VCaP (cell line): ENCODE measurements at regions not wholly inside any gene's neighbourhood (a gene's known extent, or its start where the extent isn't known, plus 50 kb on each side); places are given as distances from the start of the nearest gene placed in this dataset.
"Not testable (repeated sequence)": the region's sequence is repeated elsewhere in the genome, so short reads cannot be mapped to it uniquely, and the experiment has no call there.

Source experiments
- H3K27ac ChIP-seq: fragments of 450-650 bp; 2 replicates; pipeline ENCODE4 v1.5.1; 2017
- CTCF ChIP-seq: fragments of 450-650 bp; conservative IDR thresholded peaks from 2 replicates; pipeline ENCODE4 v1.5.1; 2017; ENCODE audit warnings: mild to moderate bottlenecking, moderate library complexity

DNA sequence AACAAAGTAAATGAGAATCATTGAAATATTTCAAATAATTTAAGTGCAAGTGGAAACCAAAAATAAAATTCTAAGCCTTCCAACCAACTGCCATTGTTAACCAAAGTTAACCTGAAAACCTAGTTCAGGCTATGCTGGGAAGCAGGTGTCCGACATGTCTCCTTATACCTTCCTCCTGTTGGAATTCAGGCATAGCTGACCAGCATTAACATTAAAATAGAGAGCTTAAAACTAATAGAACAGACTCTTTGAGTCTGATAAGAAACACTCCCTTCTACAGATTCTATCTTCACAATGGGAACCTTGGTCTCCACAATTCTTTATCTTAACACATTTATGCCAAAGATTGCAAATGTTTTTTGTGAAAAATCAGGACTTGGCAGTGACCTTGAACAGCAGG lies 1004.9 kb upstream of the NRXN1 start:
- no peak overlapping the region for H3K27ac ChIP-seq
- TF ChIP-seq CTCF, result no peak

DNA sequence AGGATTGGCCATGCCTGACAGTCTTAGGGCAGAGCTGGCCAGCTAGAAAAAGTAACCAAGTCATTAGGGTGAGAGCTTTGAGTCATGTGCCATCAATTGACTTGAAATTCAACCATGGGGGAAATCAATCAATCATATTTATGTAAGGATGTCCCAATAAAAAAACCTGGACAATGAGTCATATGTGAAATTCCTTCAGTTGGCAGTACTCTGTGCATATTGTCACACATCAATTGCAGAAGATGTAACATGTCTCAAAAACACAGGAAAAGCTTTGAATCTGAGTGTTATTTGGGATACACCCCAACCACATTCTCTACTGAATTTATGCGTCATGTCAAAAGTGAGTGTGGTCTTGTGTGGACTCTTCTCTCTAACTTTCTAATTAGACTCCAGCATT lies 1004.1 kb upstream of the NRXN1 start:
- TF ChIP-seq CTCF, result no peak
- H3K27ac ChIP-seq, result no peak overlapping the region

- TF ChIP-seq CTCF, result no peak
- no peak overlapping the region for H3K27ac ChIP-seq
These were observed 1003.5 kb upstream of the NRXN1 start for GRCh38 chr2:52035391-52035790.

DNA sequence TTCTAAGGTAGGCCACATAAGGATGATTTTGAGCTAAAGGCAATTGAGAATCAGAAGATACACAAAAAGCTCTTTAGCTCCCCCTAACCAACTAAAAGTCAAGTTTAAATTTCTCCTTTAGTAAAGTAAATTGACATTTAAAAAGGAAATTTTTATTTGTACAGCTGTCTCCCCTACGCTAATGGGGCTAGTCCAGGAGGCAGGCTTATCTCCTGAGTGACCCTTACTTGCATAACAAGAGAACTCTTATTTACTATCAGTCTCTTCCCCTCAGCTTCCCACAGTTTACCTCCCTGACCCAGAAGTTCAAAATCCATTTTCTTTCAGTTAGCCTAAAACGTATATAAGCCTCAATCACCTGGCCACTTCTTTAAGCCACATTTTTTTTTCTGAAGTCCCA lies 1002.8 kb upstream of the NRXN1 start:
- no peak overlapping the region for H3K27ac ChIP-seq
- TF ChIP-seq CTCF, result no peak

- H3K27ac ChIP-seq, result no peak overlapping the region
- no peak for TF ChIP-seq CTCF
These were observed 990.1 kb upstream of the NRXN1 start for GRCh38 chr2:52022006-52022405.

DNA sequence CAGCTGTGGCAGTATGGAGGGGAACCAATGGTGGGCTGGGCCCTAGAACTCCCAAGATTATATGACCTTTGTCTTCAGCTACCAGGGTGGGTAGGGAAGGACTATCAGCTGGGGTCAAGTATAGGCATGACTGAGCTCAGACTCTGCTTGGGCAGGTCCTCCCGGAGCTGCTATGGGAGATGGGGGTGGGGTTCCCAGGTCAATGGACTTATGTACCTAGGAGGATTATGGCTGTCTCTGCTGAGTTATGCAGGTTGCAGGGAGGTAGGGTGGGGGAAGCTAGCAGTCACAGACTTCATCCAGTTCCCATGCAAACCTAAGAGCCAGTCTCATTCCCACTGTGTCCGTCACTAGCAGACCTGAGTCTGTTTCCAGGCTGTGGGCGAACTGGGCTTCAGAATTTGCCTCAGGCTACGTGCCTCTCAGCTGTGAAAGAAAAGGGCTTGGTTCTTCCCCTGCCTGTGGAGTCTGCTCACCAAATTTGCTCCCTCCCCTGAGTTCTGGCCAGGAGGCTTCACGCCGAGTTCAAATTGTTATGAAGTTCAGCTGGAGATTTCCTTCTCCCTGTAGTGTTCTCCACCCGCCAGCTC lies 985.8 kb upstream of the NRXN1 start:
- TF ChIP-seq CTCF, result no peak
- H3K27ac ChIP-seq, result no peak overlapping the region

DNA sequence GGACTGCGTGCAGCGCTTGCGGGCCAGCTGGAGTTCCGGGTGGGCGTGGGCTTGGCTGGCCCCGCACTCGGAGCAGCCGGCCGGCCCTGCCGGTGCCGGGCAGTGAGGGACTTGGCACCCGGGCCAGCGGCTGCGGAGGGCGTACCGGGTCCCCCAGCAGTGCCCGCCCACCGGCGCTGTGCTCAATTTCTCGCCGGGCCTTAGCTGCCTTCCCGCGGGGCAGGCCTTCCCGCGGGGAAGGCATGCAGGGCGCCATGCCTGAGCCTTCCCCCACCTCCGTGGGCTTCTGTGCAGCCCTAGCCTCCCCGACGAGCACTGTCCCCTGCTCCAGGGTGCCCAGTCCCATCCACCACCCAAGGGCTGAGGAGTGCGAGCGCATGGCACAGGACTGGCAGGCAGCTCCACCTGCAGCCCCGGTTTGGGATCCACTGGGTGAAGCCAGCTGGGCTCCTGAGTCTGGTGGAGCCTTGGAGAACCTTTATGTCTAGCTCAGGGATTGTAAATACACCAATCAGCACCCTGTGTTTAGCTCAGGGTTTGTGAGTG lies 975.0 kb upstream of the NRXN1 start:
- H3K27ac ChIP-seq, result not testable (repeated sequence)

DNA sequence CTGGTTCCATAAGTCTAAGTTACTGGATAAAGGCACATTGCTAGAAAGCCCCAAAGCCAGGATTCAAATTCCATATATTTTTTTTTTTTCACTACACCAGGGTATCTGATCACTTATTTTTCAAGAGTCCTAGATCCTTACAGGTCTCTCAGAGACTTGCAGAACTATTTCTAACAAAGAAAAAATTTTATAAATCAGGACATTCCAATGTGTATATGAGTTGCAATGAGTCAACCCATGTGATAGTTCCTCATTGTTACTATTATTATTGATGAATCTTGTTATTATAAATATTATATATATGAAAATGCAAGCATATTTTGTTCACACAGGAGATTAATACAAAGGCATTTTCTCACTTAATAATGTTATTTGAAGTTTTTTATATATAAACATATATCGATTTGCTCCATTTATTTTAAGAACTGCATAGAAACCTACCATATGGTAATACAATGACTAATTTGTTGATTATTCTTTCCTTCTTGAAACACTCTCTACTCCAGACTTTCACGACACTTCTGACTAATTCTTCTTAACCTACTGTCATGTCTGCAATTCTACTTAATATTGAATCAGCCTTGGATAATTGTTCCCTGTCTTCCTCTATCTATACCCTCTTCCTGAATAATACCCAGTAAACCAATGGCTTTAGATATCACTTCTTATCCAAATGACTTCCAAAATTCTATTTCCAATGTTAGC lies 968.4 kb upstream of the NRXN1 start:
- TF ChIP-seq CTCF, result no peak
- H3K27ac ChIP-seq, result no peak overlapping the region
